ENCODE measurements at regions not wholly inside any gene's neighbourhood (a gene's known extent, or its start where the extent isn't known, plus 50 kb on each side); places are given as distances from the start of the nearest gene placed in this dataset.

DNA sequence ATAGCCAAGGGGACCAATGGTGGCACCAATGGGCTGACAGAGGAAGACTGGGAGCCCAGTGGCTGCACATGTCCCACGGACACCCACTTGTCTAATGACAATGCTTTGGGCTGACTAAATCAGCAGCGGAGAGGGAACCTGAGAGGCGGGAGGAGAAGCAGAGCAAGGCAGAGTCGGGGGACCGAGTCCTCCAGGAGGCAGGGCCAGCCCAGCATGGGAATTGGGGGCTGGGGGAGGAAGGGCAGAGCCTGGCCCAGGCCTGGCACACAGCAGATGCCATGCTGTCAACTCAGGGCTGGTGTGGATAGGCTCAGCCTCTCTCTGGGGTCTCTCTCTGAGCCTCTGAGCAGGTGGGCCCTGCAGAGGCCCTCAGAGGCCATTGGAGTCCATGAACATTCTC lies 78.4 kb upstream of the KLF13 start:
- H3K4me3 ChIP-seq (ENCODE audit: low read depth, low read length), result no peak overlapping the region
- H3K36me3 ChIP-seq (ENCODE audit: control insufficient read depth, insufficient read depth, low read length), result no peaks in the 10 kb centered on the region

DNA sequence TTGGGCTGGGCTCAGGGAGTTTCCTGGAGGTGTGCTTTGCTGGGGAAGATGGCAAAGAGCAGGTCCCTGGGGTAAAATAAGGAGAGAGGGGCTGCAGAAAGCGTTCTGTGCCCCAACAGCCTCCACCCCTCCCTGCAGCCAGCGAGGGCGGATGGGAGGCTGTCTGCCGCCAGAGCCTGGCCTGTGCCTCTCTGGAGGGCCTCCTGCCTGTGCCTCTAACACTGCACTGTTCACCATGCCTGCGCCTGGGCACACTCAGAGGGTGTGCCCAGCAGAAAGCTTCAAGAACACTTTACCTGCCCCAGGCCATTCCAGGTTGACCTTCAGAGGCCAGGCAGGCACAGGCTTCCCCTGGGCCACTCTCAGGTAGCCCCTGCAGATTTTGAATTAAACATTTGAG lies 77.7 kb upstream of the KLF13 start:
- no peak for TF ChIP-seq CTCF (IDR thresholded peaks at IDR 0.05; ENCODE audit: insufficient read depth, low read depth, low read length)
- Histone ChIP-seq H3K27me3 (ENCODE audit: control insufficient read depth, insufficient read depth, low read length) (peaks cover 19% of the 10 kb centered on the region), H3K36me3 (ENCODE audit: control insufficient read depth, insufficient read depth, low read length) (no peaks in the 10 kb centered on the region), H3K4me3 (ENCODE audit: low read depth, low read length) (no peak overlapping the region)
- DNase-seq (ENCODE audit: low read depth), result no peak
- POLR2A ChIA-PET, result no interaction called here
- CTCF ChIA-PET, result no interaction called here

More for the DNA sequence above, 78.4 kb upstream of the KLF13 start:
- H3K27me3 ChIP-seq (ENCODE audit: control insufficient read depth, insufficient read depth, low read length), result peaks cover 19% of the 10 kb centered on the region
- POLR2A ChIA-PET, result no interaction called here
- CTCF ChIA-PET, result no interaction called here
- no peak for DNase-seq (ENCODE audit: low read depth)
- no peak for TF ChIP-seq CTCF (IDR thresholded peaks at IDR 0.05; ENCODE audit: insufficient read depth, low read depth, low read length)

- Histone ChIP-seq H3K4me3 (ENCODE audit: low read depth, low read length) (no peak overlapping the region), H3K27me3 (ENCODE audit: control insufficient read depth, insufficient read depth, low read length) (peaks cover 19% of the 10 kb centered on the region), H3K36me3 (ENCODE audit: control insufficient read depth, insufficient read depth, low read length) (no peaks in the 10 kb centered on the region)
- ChIA-PET CTCF (no interaction called here), POLR2A (no interaction called here)
- no peak for DNase-seq (ENCODE audit: low read depth)
- TF ChIP-seq CTCF (IDR thresholded peaks at IDR 0.05; ENCODE audit: insufficient read depth, low read depth, low read length), result no peak
These were observed 76.6 kb upstream of the KLF13 start for GRCh38 chr15:31250033-31250432.

DNA sequence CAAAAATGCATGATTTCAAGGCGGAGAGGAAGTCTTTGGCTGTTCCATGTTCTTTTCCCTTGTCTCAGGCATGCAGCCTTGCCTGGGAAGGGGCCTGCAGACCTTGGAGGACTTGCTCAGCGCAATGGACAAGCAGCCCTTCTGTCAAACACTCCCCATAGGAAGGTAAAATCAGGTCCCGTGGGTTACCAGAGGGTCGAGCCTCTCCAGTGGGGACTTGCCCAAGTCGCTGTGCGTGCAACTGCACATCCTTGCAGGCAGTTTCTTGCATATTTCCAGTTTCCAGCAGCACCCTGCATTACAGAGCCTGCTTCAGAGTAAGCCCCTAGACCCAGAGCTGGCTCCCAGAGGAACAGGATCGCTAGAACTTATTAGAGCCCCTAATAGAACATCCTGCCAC lies 75.5 kb upstream of the KLF13 start:
- H3K36me3 ChIP-seq (ENCODE audit: control insufficient read depth, insufficient read depth, low read length), result no peaks in the 10 kb centered on the region
- ChIA-PET CTCF (interaction anchor here (0.6 to 4.4 kb wide), 3 partner anchors 9 to 238 kb away, joined by 3 to 18 read pairs (median 5); no protein-coding TSS in a partner anchor), POLR2A (no interaction called here)
- TF ChIP-seq CTCF (IDR thresholded peaks at IDR 0.05; ENCODE audit: insufficient read depth, low read depth, low read length), result no peak
- H3K4me3 ChIP-seq (ENCODE audit: low read depth, low read length), result no peak overlapping the region
- DNase-seq (ENCODE audit: low read depth), result no peak
- peaks cover 20% of the 10 kb centered on the region for H3K27me3 ChIP-seq (ENCODE audit: control insufficient read depth, insufficient read depth, low read length)

- Histone ChIP-seq H3K27me3 (ENCODE audit: control insufficient read depth, insufficient read depth, low read length) (peaks cover 21% of the 10 kb centered on the region), H3K4me3 (ENCODE audit: low read depth, low read length) (no peak overlapping the region), H3K36me3 (ENCODE audit: control insufficient read depth, insufficient read depth, low read length) (no peaks in the 10 kb centered on the region)
- no peak for TF ChIP-seq CTCF (IDR thresholded peaks at IDR 0.05; ENCODE audit: insufficient read depth, low read depth, low read length)
- no peak for DNase-seq (ENCODE audit: low read depth)
- ChIA-PET POLR2A (no interaction called here), CTCF (interaction anchor here (1.2 to 4.4 kb wide), 3 partner anchors 10 to 236 kb away, joined by 3 to 18 read pairs (median 5); no protein-coding TSS in a partner anchor)
These were observed 74.4 kb upstream of the KLF13 start for GRCh38 chr15:31252171-31252785.
